HCT116 (cell line): ENCODE measurements at regions not wholly inside any gene's neighbourhood (a gene's known extent, or its start where the extent isn't known, plus 50 kb on each side); places are given as distances from the start of the nearest gene placed in this dataset.

Experiments used
- ATAC-seq: fragments of 200-7000 bp; cut with Tn5 transposase; 2 replicates; pipeline ENCODE4 v1.9.1; 2020; ENCODE audit warnings: mild to moderate bottlenecking, moderate library complexity
- BruUV-seq: library from RNA; stranded (reverse); fragments of 400-500 nt; replicated peaks from 2 replicates; lab custom pipeline; 2021; lab: Mats Ljungman, UMichigan
- CTCF ChIA-PET: fragments of 300-600 bp; sonication (Branson Sonifier 250); formaldehyde crosslinking; loops from one replicate; lab custom pipeline; 2021; ENCODE audit warnings: antibody characterized with exemption; lab: Charles Lee
- POLR2A ChIA-PET: fragments of 300-600, 350-600 bp; sonication (Branson Sonifier 250); formaldehyde crosslinking; loops from one replicate; lab custom pipeline; 2021; ENCODE audit warnings: antibody characterized with exemption; lab: Charles Lee
- RAD21 ChIA-PET, 2 experiments: fragments of 300-600 bp; sonication (Branson Sonifier 250); formaldehyde crosslinking; loops; one replicate each; lab custom pipeline; 2023; ENCODE audit warnings: low total read pairs in 2 of 2; ENCODE audit not compliant: uncharacterized antibody in 2 of 2, unreplicated experiment in 2 of 2, low non-redundant PET in 1 of 2; lab: Charles Lee
- DNase-seq: peaks from one replicate; pipeline ENCODE4 v3.0.0-alpha.2; 2010; ENCODE audit warnings: low read depth, low spot score
- H2AFZ ChIP-seq: fragments of 200-600 bp; shearing (Covaris generic), sonication (generic); 2 replicates; pipeline ENCODE4 v1.6.1; 2017; ENCODE audit warnings: low read depth, mixed run types, mixed read lengths, antibody characterized with exemption, low read length; ENCODE audit not compliant: poor library complexity, severe bottlenecking
- H3K27ac ChIP-seq: 2 replicates; pipeline ENCODE4 v1.5.1; 2012; ENCODE audit warnings: low read depth, low read length
- H3K27me3 ChIP-seq: fragments of 200-600 bp; sonication (generic); 2 replicates; pipeline ENCODE4 v1.6.1; 2016; ENCODE audit warnings: mixed run types, low read length, mixed read lengths; ENCODE audit not compliant: insufficient read depth
- H3K36me3 ChIP-seq, 2 experiments: fragments of 200-500 bp in 1 of 2; fragments of 200-600 bp in 1 of 2; sonication (Bioruptor generic) in 1 of 2; sonication (generic) in 1 of 2; 2 replicates each; pipeline versions ENCODE4 v1.5.1 to v1.6.1; 2014 to 2016; ENCODE audit warnings: low read length in 2 of 2, inconsistent platforms in 1 of 2, mixed read lengths in 1 of 2, mixed run types in 1 of 2; ENCODE audit not compliant: insufficient read depth in 2 of 2, control insufficient read depth in 1 of 2
- H3K4me1 ChIP-seq, 2 experiments: fragments of 200-600 bp in 1 of 2; sonication (generic) in 1 of 2; 2 replicates each; pipeline versions ENCODE4 v1.5.1 to v1.6.1; 2012 to 2017; ENCODE audit warnings: low read length in 2 of 2, inconsistent platforms in 1 of 2, mild to moderate bottlenecking in 1 of 2, mixed read lengths in 1 of 2, mixed run types in 1 of 2, moderate library complexity in 1 of 2; ENCODE audit not compliant: insufficient read depth in 2 of 2, control insufficient read depth in 1 of 2
- H3K4me2 ChIP-seq: fragments of 200-600 bp; sonication (generic); 2 replicates; pipeline ENCODE4 v1.6.1; 2017; ENCODE audit warnings: mixed run types, low read length, mixed read lengths
- H3K4me3 ChIP-seq, 2 experiments: fragments of 200-600 bp in 1 of 2; sonication (generic) in 1 of 2; replicated peaks in 1 of 2; 2 replicates each; pipeline ENCODE4 v1.5.1; 2011 to 2016; ENCODE audit warnings: low read length in 2 of 2, control low read depth in 1 of 2, low read depth in 1 of 2, mild to moderate bottlenecking in 1 of 2, mixed read lengths in 1 of 2, mixed run types in 1 of 2
- H3K79me2 ChIP-seq: fragments of 200-600 bp; sonication (generic); 2 replicates; pipeline ENCODE4 v1.6.1; 2017; ENCODE audit warnings: mild to moderate bottlenecking, mixed run types, low read length, moderate library complexity, mixed read lengths; ENCODE audit not compliant: insufficient read depth
- H3K9ac ChIP-seq: fragments of 200-600 bp; sonication (generic); 2 replicates; pipeline ENCODE4 v1.6.1; 2016; ENCODE audit warnings: low read length, mixed read lengths
- H3K9me2 ChIP-seq: fragments of 200-600 bp; sonication (generic), shearing (Covaris generic); 2 replicates; pipeline ENCODE4 v1.6.1; 2017; ENCODE audit warnings: mixed run types, mild to moderate bottlenecking, moderate library complexity; ENCODE audit not compliant: insufficient read depth
- H3K9me3 ChIP-seq, 2 experiments: fragments of 200-500 bp in 1 of 2; fragments of 200-600 bp in 1 of 2; sonication (Bioruptor generic) in 1 of 2; sonication (generic) in 1 of 2; 2 replicates each; pipeline ENCODE4 v1.6.1; 2014 to 2017; ENCODE audit warnings: low read length in 2 of 2, mixed read lengths in 2 of 2, inconsistent platforms in 1 of 2, low read depth in 1 of 2, mild to moderate bottlenecking in 1 of 2, mixed run types in 1 of 2, moderate library complexity in 1 of 2; ENCODE audit not compliant: control insufficient read depth in 1 of 2, insufficient read depth in 1 of 2
- H4K20me1 ChIP-seq: fragments of 200-600 bp; sonication (generic), shearing (Covaris generic); 2 replicates; pipeline ENCODE4 v1.6.1; 2017; ENCODE audit warnings: mixed run types, mild to moderate bottlenecking, moderate library complexity; ENCODE audit not compliant: insufficient read depth
- CBX3 ChIP-seq: IDR thresholded peaks from 2 replicates; pipeline ENCODE4 v1.6.1; 2012; ENCODE audit warnings: low read depth
- CEBPB ChIP-seq: IDR thresholded peaks from 2 replicates; pipeline ENCODE4 v1.6.1; 2012; ENCODE audit warnings: low read depth
- CTCF ChIP-seq, 3 experiments: fragments of 200-600 bp in 1 of 3; sonication (generic) in 1 of 3; IDR thresholded peaks in 2 of 3; conservative IDR thresholded peaks in 1 of 3; 2 replicates each; pipeline ENCODE4 v1.5.1; 2012 to 2017; ENCODE audit warnings: low read depth in 2 of 3, low read length in 2 of 3, antibody characterized with exemption in 1 of 3, borderline replicate concordance in 1 of 3, control low read depth in 1 of 3, mild to moderate bottlenecking in 1 of 3, mixed read lengths in 1 of 3, mixed run types in 1 of 3, moderate library complexity in 1 of 3; ENCODE audit not compliant: insufficient read depth in 1 of 3
- EGR1 ChIP-seq: IDR thresholded peaks from 2 replicates; pipeline ENCODE4 v1.6.1; 2012; ENCODE audit warnings: low read depth
- ELF1 ChIP-seq: IDR thresholded peaks from 2 replicates; pipeline ENCODE4 v1.6.1; 2012; ENCODE audit warnings: low read depth, borderline replicate concordance
- EZH2 ChIP-seq: fragments of 200-600 bp; sonication (generic); IDR thresholded peaks from 2 replicates; pipeline ENCODE4 v1.6.1; 2017; ENCODE audit warnings: antibody characterized with exemption, mixed run types
- EZH2phosphoT487 ChIP-seq: fragments of 200-600 bp; IDR thresholded peaks from 2 replicates; pipeline ENCODE4 v1.6.1; 2018; ENCODE audit warnings: antibody characterized with exemption, borderline replicate concordance
- FOSL1 ChIP-seq: IDR thresholded peaks from 2 replicates; pipeline ENCODE4 v1.6.1; 2012; ENCODE audit warnings: low read depth
- JUND ChIP-seq: IDR thresholded peaks from 2 replicates; pipeline ENCODE4 v1.6.1; 2012
- MAX ChIP-seq: IDR thresholded peaks from 2 replicates; pipeline ENCODE4 v1.6.1; 2012
- POLR2A ChIP-seq: IDR thresholded peaks from 2 replicates; pipeline ENCODE4 v1.7.0; 2011; ENCODE audit warnings: borderline replicate concordance; ENCODE audit not compliant: insufficient read depth, insufficient read length; ENCODE audit errors: extremely low read depth
- POLR2AphosphoS5 ChIP-seq: IDR thresholded peaks from 2 replicates; pipeline ENCODE4 v1.6.1; 2011; ENCODE audit warnings: mild to moderate bottlenecking, low read depth, low read length, moderate library complexity
- RAD21 ChIP-seq: IDR thresholded peaks from 2 replicates; pipeline ENCODE4 v1.6.1; 2012; ENCODE audit warnings: low read depth, mild to moderate bottlenecking
- REST ChIP-seq: IDR thresholded peaks from 2 replicates; pipeline ENCODE4 v1.6.1; 2012; ENCODE audit warnings: low read depth
- SIN3A ChIP-seq: IDR thresholded peaks from 2 replicates; pipeline ENCODE4 v1.6.1; 2012; ENCODE audit warnings: low read depth
- SP1 ChIP-seq: IDR thresholded peaks from 2 replicates; pipeline ENCODE4 v1.6.1; 2012; ENCODE audit warnings: low read depth
- SRF ChIP-seq: IDR thresholded peaks from 2 replicates; pipeline ENCODE4 v1.6.1; 2012; ENCODE audit warnings: low read depth
- TCF7L2 ChIP-seq: IDR thresholded peaks from 2 replicates; pipeline ENCODE4 v1.7.0; 2011; ENCODE audit warnings: borderline replicate concordance, inconsistent platforms; ENCODE audit not compliant: insufficient read depth, insufficient read length; ENCODE audit errors: extremely low read depth
- ZBTB33 ChIP-seq: IDR thresholded peaks from 2 replicates; pipeline ENCODE4 v1.6.1; 2011; ENCODE audit warnings: mild to moderate bottlenecking, low read length, moderate library complexity; ENCODE audit not compliant: insufficient replicate concordance; ENCODE audit errors: extremely low read depth
- ZFX ChIP-seq: fragments of 450-650 bp; IDR thresholded peaks from 2 replicates; pipeline ENCODE4 v1.6.1; 2017
- ZNF274 ChIP-seq: fragments of 200-500 bp; sonication (Bioruptor generic); IDR thresholded peaks from 2 replicates; pipeline ENCODE4 v1.6.1; 2014; ENCODE audit warnings: mild to moderate bottlenecking, low read depth, low read length, inconsistent platforms
- intact Hi-C: fragments of 100-400 bp; cut with micrococcal nuclease; formaldehyde crosslinking; loops from 2 replicates; pipeline ENCODE4 v1.10.0; 2022

- no peak for TF ChIP-seq REST
- no peak for TF ChIP-seq SIN3A
- TF ChIP-seq EZH2, result no peak
- TF ChIP-seq SP1, result no peak
- no peak for TF ChIP-seq EZH2phosphoT487
- TF ChIP-seq SRF, result no peak
Measured at GRCh38 chr7:94247970-94248369, 146.7 kb upstream of the COL1A2 start (continued).

- Histone ChIP-seq H4K20me1 (no peaks in the 10 kb centered on the region), H3K36me3 (no peaks in the 10 kb centered on the region), H3K4me2 (no peak overlapping the region), H3K9me3 (no peaks in the 10 kb centered on the region), H3K4me1 (no peaks in the 10 kb centered on the region), H3K9ac (no peak overlapping the region), H3K27ac (no peak overlapping the region), H3K4me3 (no peak overlapping the region), H3K9me2 (no peaks in the 10 kb centered on the region), H3K79me2 (no peaks in the 10 kb centered on the region), H3K27me3 (no peaks in the 10 kb centered on the region), H2AFZ (no peak overlapping the region)
- TF ChIP-seq ZNF274 (no peak), POLR2A (no peak), EGR1 (no peak), TCF7L2 (no peak), ZBTB33 (no peak), EZH2phosphoT487 (no peak), RAD21 (no peak), FOSL1 (no peak), JUND (no peak), SP1 (no peak), CTCF (IDR thresholded peaks at IDR 0.05 in 2 of 3, conservative IDR thresholded peaks at IDR 0.05 in 1 of 3; ENCODE audit: borderline replicate concordance in 1 of 3, insufficient read depth in 1 of 3, low read depth in 2 of 3, low read length in 2 of 3) (no peak), CEBPB (no peak), ELF1 (no peak), EZH2 (no peak), CBX3 (no peak), ZFX (no peak), POLR2AphosphoS5 (no peak), MAX (no peak)
- POLR2A ChIA-PET, result no interaction called here
- ATAC-seq (no peak), DNase-seq (no peak)
- intact Hi-C loops, result loop anchor here (10.0 kb wide), 1 partner anchor 445 kb away; no protein-coding TSS in a partner anchor
- CTCF ChIA-PET, result no interaction called here
- RAD21 ChIA-PET, result no interaction called here
- no TSS peak for BruUV-seq
Measured at GRCh38 chr7:94249631-94250030, 145.1 kb upstream of the COL1A2 start.
